ENCODE measurements at regions not wholly inside any gene's neighbourhood (a gene's known extent, or its start where the extent isn't known, plus 50 kb on each side); places are given as distances from the start of the nearest gene placed in this dataset.

- TF ChIP-seq POLR2A (IDR thresholded peaks at IDR 0.05): no peak
- TF ChIP-seq CTCF (IDR thresholded peaks at IDR 0.05): no peak
- TF ChIP-seq POLR2AphosphoS5 (IDR thresholded peaks at IDR 0.05): no peak
- TF ChIP-seq EP300 (IDR thresholded peaks at IDR 0.05): no peak
These were observed 572.8 kb downstream of the INHBA start for GRCh38 chr7:41130086-41130485.

Measured in sigmoid colon (tissue), 4 donors.